ENCODE measurements at regions not wholly inside any gene's neighbourhood (a gene's known extent, or its start where the extent isn't known, plus 50 kb on each side); places are given as distances from the start of the nearest gene placed in this dataset.

- TF ChIP-seq ZNF462 (CRISPR knock-in tag; IDR thresholded peaks at IDR 0.05): no peak
- no peak for TF ChIP-seq NANOG (IDR thresholded peaks at IDR 0.05; ENCODE audit: borderline replicate concordance)
- TF ChIP-seq EZH2 (IDR thresholded peaks at IDR 0.05; ENCODE audit: low read depth, unreplicated experiment): no peak
- no peak for TF ChIP-seq ZNF331 (CRISPR knock-in tag; IDR thresholded peaks at IDR 0.05; ENCODE audit: low read depth)
- no peak for TF ChIP-seq CREB1 (CRISPR knock-in tag; IDR thresholded peaks at IDR 0.05; ENCODE audit: low read depth)
These were observed 97.4 kb downstream of the RAB18 start (continued) for GRCh38 chr10:27601503-27601902.

GRCh38 chr10:27601946-27602538 is 97.9 kb downstream of the RAB18 start:
- Mint-ChIP-seq H3K36me3 (ENCODE audit: low read depth) (no peaks in the 10 kb centered on the region), H3K27me3 (ENCODE audit: insufficient read depth, low read depth, poor library complexity) (peaks cover 2% of the 10 kb centered on the region), H3K27ac (no peak overlapping the region), H3K4me1 (peaks cover 2% of the 10 kb centered on the region; the same call in 1 of the 3 replicates), H3K9me3 (no peaks in the 10 kb centered on the region; the same call in 2 of the 3 replicates), H3K4me3 (no peak overlapping the region)
- Histone ChIP-seq H3K36me3 (ENCODE audit: insufficient read depth) (no peaks in the 10 kb centered on the region), H3K79me2 (replicated peaks; ENCODE audit: insufficient read depth) (no peaks in the 10 kb centered on the region), H3F3A (replicated peaks; ENCODE audit: low read depth) (no peaks in the 10 kb centered on the region), H3K9me2 (ENCODE audit: insufficient read depth) (no peaks in the 10 kb centered on the region), H4K20me1 (replicated peaks; ENCODE audit: insufficient read depth) (no peaks in the 10 kb centered on the region), H3K27ac (ENCODE audit: low read depth) (no peak overlapping the region), H2AFZ (no peak overlapping the region), H3K27me3 (ENCODE audit: insufficient read depth) (no peaks in the 10 kb centered on the region), H3K4me2 (no peak overlapping the region), H3K4me1 (ENCODE audit: insufficient read depth) (no peaks in the 10 kb centered on the region; the same call in 1 of the 2 replicates), H3K4me3 (no peak overlapping the region)
- DNase-seq (ENCODE audit: low spot score) (no peak), ATAC-seq (no peak)
- TF ChIP-seq ZNF462 (CRISPR knock-in tag; IDR thresholded peaks at IDR 0.05) (no peak), STAT1 (IDR thresholded peaks at IDR 0.05; ENCODE audit: unreplicated experiment) (no peak), ZNF331 (CRISPR knock-in tag; IDR thresholded peaks at IDR 0.05; ENCODE audit: low read depth) (no peak), CTCF (conservative IDR thresholded peaks at IDR 0.05; ENCODE audit: low read depth in 2 of 2) (no peak)

All from GM23338 (cell line).